Type B pancreatic cell (in vitro differentiated cells): ENCODE measurements at regions not wholly inside any gene's neighbourhood (a gene's known extent, or its start where the extent isn't known, plus 50 kb on each side); places are given as distances from the start of the nearest gene placed in this dataset.
"Not testable (repeated sequence)": the region's sequence is repeated elsewhere in the genome, so short reads cannot be mapped to it uniquely, and the experiment has no call there.

ENCODE experiments used
- DNase-seq: peaks from one replicate; pipeline ENCODE4 v3.0.0; 2021; ENCODE audit warnings: mixed read lengths; ENCODE audit not compliant: unreplicated experiment; ENCODE audit errors: extremely low spot score
- H3K27ac Mint-ChIP-seq: 2 replicates; pipeline ENCODE4 v1.8.0; 2021; ENCODE audit warnings: mild to moderate bottlenecking, mixed read lengths
- H3K27me3 Mint-ChIP-seq: 2 replicates; pipeline ENCODE4 v1.8.0; 2021; ENCODE audit warnings: mixed read lengths
- H3K36me3 Mint-ChIP-seq: 2 replicates; pipeline ENCODE4 v1.8.0; 2021; ENCODE audit warnings: mixed read lengths
- H3K4me1 Mint-ChIP-seq: one replicate; pipeline ENCODE4 v1.8.0; 2021; ENCODE audit warnings: mixed read lengths; ENCODE audit not compliant: unreplicated experiment
- H3K4me3 Mint-ChIP-seq: 2 replicates; pipeline ENCODE4 v1.8.0; 2021; ENCODE audit warnings: mild to moderate bottlenecking, mixed read lengths
- H3K9me3 Mint-ChIP-seq: 2 replicates; pipeline ENCODE4 v1.8.0; 2021; ENCODE audit warnings: mixed read lengths
- TF ChIP-seq, protein P1 (sequence below): fragments of 200-600 bp; sonication (generic); conservative IDR thresholded peaks from 2 replicates; pipeline ENCODE4 v1.5.0; 2021; ENCODE audit warnings: antibody characterized with exemption, mild to moderate bottlenecking

DNA sequence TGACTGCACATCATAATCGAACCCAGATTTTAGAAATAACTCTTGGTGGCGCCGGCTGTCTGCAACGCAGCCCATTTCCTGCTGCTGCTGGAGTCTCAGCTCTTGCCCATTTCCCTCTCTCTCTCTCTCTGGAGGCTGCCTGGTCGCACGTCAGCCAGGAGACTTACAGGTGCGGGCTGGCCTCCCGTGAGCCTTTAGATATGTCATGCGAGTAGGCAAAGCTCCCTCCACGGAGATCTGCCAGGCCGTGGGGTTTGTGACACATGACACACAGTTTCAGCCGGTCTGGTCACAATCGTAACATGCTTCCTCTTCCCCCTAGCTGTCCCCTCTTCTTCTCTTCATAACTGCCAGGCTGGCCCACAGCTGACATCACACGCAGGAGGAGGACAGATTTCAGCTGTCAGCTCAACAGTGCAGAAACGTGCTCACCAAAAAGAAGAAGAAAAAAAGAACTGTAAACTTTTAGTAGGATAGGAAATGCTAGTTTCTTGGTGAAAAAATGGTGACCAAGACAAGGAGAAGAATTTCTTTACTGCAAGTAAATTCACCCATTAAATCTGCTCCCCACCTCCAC, 489.3 kb downstream of the ZNF516 start:
- TF ChIP-seq, protein P1, sequence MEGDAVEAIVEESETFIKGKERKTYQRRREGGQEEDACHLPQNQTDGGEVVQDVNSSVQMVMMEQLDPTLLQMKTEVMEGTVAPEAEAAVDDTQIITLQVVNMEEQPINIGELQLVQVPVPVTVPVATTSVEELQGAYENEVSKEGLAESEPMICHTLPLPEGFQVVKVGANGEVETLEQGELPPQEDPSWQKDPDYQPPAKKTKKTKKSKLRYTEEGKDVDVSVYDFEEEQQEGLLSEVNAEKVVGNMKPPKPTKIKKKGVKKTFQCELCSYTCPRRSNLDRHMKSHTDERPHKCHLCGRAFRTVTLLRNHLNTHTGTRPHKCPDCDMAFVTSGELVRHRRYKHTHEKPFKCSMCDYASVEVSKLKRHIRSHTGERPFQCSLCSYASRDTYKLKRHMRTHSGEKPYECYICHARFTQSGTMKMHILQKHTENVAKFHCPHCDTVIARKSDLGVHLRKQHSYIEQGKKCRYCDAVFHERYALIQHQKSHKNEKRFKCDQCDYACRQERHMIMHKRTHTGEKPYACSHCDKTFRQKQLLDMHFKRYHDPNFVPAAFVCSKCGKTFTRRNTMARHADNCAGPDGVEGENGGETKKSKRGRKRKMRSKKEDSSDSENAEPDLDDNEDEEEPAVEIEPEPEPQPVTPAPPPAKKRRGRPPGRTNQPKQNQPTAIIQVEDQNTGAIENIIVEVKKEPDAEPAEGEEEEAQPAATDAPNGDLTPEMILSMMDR: no peak
- peaks cover 8% of the 10 kb centered on the region for H3K9me3 Mint-ChIP-seq
- peaks cover 20% of the 10 kb centered on the region for H3K4me1 Mint-ChIP-seq
- no peak overlapping the region for H3K27ac Mint-ChIP-seq
- H3K36me3 Mint-ChIP-seq: no peaks in the 10 kb centered on the region
- DNase-seq: no peak
- peak overlapping the region; percentile 61 for H3K4me3 Mint-ChIP-seq
- peaks cover 8% of the 10 kb centered on the region for H3K27me3 Mint-ChIP-seq

DNA sequence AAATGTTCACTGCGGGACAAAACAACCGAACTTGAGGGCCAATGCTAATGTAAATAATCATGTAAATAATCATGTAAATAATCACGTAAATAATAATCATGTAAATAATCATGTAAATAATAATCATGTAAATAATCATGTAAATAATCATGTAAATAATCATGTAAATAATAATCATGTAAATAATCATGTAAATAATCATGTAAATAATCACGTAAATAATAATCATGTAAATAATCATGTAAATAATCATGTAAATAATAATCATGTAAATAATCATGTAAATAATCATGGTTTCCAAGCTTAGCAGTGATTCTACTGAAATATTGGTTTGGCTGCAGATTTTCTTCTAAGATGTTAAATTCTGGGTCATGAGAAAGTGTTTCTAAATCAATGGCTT, 507.1 kb downstream of the ZNF516 start:
- not testable (repeated sequence) for H3K36me3 Mint-ChIP-seq, DNase-seq, H3K27ac Mint-ChIP-seq, H3K4me1 Mint-ChIP-seq, H3K27me3 Mint-ChIP-seq, H3K4me3 Mint-ChIP-seq
- H3K9me3 Mint-ChIP-seq: peaks cover 24% of the 10 kb centered on the region

DNA sequence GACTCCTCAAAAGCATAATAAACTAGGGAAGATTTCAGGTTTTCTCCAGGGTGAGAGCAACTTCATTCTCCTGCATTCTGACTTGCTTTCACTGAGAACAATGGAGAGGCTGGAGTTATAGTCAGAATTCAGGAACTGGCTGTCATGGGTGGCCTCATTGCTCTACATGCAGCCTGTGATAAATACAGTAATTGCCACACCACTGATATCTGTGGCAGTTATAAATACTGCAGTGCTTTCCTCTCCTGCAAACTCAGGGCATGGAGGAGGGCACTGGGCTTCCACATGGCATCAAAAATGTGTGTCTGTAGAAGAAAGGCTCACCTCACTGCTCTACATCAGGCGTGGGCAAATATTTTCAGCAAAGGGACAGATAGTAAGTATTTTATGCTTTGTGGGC, 510.2 kb downstream of the ZNF516 start:
- Mint-ChIP-seq H3K27ac (no peak overlapping the region), H3K36me3 (no peaks in the 10 kb centered on the region), H3K9me3 (peaks cover 24% of the 10 kb centered on the region), H3K4me1 (no peaks in the 10 kb centered on the region), H3K4me3 (no peak overlapping the region), H3K27me3 (no peaks in the 10 kb centered on the region)
- no peak for DNase-seq
- TF ChIP-seq, protein P1: no peak

DNA sequence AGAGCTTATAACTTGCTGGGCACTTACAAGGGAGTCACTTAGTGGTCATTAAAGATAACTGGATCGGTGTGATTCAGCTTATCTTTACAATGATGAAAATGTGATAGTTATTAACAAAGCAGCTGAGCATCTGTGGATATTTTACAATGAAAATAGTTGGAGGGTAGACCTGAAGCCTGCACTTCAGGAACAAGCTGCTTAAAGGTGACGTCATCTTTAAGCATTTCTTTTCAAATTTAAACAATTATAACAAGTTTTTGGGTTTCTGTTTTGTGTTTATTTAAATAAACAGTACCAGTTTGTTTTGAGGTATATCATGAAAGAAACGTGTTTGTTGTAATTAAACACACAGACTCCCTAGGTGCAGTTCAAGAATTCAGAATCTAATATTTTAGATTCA, 513.9 kb downstream of the ZNF516 start:
- TF ChIP-seq, protein P1: no peak
- DNase-seq: no peak
- Mint-ChIP-seq H3K27me3 (no peaks in the 10 kb centered on the region), H3K4me1 (peaks cover 21% of the 10 kb centered on the region), H3K36me3 (no peaks in the 10 kb centered on the region), H3K4me3 (no peak overlapping the region), H3K27ac (no peak overlapping the region), H3K9me3 (peaks cover 18% of the 10 kb centered on the region)

DNA sequence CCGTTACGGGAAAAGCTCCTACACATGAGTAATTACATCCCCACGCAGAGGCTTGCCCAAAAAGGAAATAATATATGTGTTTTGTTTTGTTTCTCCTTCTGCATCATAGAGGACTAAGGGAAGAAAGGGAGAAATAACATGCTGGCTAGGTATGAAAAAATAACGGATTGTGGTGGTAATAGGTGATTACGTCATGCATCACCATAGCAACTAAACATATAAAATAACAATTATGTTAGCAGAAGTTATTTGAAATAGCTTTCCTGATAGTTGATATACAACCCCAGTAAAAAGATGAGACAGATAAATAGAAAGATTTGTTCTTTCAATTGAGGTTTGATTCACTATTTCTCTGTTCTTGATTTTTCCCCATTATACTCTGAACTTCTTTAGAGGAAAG, 518.0 kb downstream of the ZNF516 start:
- Mint-ChIP-seq H3K27ac (peak overlapping the region; percentile 46), H3K36me3 (no peaks in the 10 kb centered on the region)

DNA sequence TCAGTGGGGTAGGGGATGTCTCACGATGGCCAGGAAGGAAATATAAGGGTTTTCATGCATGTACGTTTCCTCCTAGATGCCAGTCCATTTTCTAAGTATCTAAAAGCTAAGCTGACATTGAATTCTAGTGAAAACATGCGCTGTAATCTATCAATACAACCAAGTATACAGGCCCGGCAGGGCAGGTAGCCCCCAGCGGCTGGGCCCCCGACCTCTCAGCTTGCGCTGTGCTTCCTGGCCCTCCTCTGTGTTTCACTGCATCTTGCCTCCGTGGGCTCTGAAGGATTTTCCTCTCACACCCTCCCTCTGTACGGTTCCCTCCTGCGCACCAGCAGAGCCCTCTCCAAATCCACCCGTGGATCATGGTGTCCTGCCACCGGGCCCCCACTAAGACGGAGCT, 524.8 kb downstream of the ZNF516 start:
- peaks cover 3% of the 10 kb centered on the region for H3K9me3 Mint-ChIP-seq
- H3K27me3 Mint-ChIP-seq: no peaks in the 10 kb centered on the region
- H3K4me1 Mint-ChIP-seq: peaks cover 4% of the 10 kb centered on the region
- no peaks in the 10 kb centered on the region for H3K36me3 Mint-ChIP-seq
- no peak for DNase-seq
- H3K27ac Mint-ChIP-seq: no peak overlapping the region
- H3K4me3 Mint-ChIP-seq: no peak overlapping the region
- TF ChIP-seq, protein P1: no peak

More for the DNA sequence above, 518.0 kb downstream of the ZNF516 start:
- Mint-ChIP-seq H3K4me1 (peaks cover 21% of the 10 kb centered on the region), H3K4me3 (peak overlapping the region; percentile 4), H3K27me3 (peaks cover 4% of the 10 kb centered on the region), H3K9me3 (no peaks in the 10 kb centered on the region)
- TF ChIP-seq, protein P1: no peak
- no peak for DNase-seq
